HG03045 (cell line): ENCODE measurements at regions not wholly inside any gene's neighbourhood (a gene's known extent, or its start where the extent isn't known, plus 50 kb on each side); places are given as distances from the start of the nearest gene placed in this dataset.
"Not testable (repeated sequence)": the region's sequence is repeated elsewhere in the genome, so short reads cannot be mapped to it uniquely, and the experiment has no call there.

Experiments used
- ATAC-seq: cut with Tn5 transposase; IDR thresholded peaks from one replicate; pipeline ENCODE4 v1.9.1; 2021; ENCODE audit warnings: mild to moderate bottlenecking, moderate library complexity; ENCODE audit not compliant: unreplicated experiment

DNA sequence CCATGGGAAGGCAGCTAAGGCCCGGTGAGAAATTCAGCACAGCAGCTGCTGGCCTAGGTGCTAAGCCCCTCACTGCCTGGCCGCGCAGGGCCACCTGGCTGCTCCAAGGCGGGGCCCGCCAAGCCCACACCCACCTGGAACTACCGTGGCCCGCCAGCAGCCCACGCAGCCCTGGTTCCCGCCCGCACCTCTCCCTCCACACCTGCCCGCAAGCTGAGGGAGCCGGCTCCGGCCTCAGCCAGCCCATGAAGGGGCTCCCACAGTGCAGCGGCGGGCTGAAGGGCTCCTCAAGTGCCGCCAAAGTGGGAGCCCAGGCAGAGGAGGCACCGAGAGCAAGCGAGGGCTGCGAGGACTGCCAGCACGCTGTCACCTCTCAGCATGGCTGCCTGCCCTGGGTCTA, 146.9 kb upstream of the APOOL start:
- ATAC-seq = not testable (repeated sequence)

GRCh38 chrX:84858771-84859170, 144.9 kb upstream of the APOOL start:
- ATAC-seq = not testable (repeated sequence)

GRCh38 chrX:84865113-84865512, 138.6 kb upstream of the APOOL start:
- no peak for ATAC-seq

DNA sequence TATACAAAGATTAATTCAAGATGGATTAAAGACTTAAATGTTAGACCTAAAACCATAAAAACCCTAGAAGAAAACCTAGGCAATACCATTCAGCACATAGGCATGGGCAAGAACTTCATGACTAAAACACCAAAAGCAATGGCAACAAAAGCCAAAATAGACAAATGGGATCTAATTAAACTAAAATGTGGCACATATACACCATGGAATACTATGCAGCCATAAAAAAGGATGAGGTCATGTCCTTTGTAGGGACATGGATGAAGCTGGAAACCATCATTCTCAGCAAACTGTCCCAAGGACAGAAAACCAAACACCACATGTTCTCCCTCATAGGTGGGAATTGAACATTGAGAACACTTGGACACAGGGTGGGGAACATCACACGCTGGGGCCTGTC, 133.4 kb upstream of the APOOL start:
- not testable (repeated sequence) for ATAC-seq

- not testable (repeated sequence) for ATAC-seq
These were observed 131.4 kb upstream of the APOOL start for GRCh38 chrX:84872160-84872771.

DNA sequence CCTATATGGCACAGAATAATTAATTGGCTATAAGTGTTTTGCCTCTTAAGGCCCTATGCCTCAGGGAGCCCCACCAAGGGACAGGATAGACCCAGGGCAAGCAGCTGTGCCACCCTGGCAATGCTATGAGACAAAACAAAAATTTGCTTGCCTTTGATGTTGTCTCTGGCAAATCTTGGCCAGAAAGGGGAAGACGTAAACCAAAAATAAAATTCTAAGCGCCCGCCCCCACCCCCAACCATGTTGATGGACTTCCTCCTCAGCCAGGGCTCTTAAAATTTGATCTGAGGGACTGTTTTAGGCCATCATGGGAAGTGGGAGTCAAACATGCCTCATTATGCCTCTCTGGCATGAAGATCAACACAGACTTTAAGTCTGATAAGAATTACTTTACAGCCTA, 130.5 kb upstream of the APOOL start:
- no peak for ATAC-seq

DNA sequence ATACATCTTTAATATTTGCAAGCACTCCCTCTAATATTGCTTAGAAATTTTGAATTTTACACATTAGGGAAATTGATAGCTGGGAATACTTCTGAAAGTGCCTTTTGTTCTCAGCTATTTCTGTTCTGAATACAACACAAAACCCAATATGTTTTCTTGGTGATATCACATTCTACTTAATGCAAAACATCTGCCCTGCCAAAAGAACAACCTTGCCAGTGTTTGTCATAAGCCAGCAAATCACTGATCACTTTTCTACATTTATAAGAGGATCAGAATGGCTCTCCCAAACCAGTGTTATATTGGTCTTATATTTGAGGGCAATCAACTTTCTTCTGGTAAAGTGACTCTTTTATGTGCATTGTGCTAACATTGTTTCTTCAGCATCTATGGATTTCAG, 126.8 kb upstream of the APOOL start:
- ATAC-seq = no peak

DNA sequence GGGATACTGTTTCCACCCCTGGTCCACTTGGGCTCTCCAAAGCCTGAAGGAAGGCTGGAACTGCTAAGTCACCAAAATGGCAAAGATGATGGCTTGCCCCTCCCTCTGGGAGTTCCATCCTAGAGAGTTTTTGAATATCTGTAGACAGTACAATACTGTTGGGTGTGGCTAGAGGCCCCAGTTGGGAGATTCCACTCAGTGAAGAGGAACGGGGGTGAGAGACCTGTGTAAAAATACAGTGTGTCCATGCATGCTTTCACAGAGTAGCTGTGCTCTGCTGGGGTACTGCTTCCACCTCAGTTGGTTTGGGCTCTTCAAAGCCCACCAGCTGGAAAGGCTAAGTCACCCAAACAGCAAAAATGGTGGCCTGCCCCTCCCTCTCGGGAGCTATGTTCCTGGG, 109.8 kb upstream of the APOOL start:
- no peak for ATAC-seq

- no peak for ATAC-seq
These were observed 96.2 kb upstream of the APOOL start for GRCh38 chrX:84907324-84907968.

DNA sequence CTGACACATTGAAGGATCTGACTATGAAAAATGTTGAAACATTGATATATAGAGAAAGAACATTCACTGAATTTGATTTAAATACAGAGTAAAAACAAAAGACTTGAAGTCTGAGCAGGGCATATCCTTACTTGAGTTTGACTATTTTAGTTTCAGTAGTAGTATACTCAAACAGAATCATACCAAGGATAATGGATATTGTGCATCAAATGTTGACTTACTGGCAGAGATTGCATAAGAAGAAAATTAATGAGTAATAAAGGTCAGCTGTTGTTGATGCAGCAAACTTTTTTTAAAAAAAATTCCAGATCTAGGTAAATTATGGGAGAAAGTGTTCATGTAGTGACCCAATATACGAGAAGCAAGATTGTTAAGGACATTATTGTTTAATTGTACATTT, 94.5 kb upstream of the APOOL start:
- no peak for ATAC-seq

DNA sequence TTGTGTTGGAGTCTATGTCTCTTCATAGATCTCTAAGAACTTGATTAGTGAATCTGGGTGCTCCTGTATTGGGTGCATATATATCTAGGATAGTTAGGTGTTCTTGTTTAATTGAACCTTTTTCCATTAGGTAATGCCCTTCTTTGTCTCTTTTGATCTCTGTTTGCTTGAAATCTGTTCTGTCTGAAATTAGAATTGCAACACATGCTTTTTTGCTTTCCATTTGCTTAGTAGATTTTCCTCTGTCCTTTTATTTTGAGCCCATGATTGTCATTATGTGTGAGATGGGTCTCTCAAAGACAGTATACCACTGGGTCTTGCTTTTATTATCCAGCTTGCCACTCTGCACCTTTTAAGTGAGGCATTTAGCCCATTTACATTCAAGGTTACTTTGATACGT, 79.1 kb upstream of the APOOL start:
- ATAC-seq = no peak

GRCh38 chrX:84932814-84933213, 70.9 kb upstream of the APOOL start:
- no peak for ATAC-seq

DNA sequence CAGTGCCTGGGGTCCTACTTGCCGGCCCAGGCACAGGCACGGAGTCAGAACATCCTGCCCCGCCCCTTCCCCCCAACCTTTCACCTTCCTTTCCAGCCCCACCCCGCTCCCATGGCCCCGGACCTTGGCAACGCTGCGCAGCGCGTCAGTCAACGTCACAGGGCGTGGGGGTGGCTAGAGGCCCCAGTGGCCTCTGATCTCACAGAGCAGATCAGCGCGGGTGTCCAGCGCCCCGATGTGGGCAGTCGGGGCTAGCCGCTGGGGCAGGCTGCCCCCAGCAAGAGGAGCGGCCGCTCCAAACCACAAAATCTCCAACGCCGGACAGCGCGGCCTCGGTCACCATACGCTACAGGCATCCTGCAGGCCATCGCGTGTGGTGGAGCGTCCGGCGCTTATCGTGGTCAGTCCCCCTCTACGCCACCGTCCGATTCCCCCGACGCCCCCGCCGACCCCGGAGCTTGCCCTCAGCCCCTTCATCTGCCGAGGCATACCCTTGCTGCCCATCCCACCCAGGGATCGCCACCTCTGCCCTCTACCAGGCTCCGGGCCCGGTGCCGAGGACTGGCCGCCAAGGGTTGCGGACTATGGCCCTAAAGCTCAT, 69.6 kb upstream of the APOOL start:
- no peak for ATAC-seq
